ENCODE measurements at regions not wholly inside any gene's neighbourhood (a gene's known extent, or its start where the extent isn't known, plus 50 kb on each side); places are given as distances from the start of the nearest gene placed in this dataset.

- no peaks in the 10 kb centered on the region for H3K9me3 Mint-ChIP-seq (ENCODE audit: low read depth)
- H3K36me3 Mint-ChIP-seq (ENCODE audit: insufficient read depth), result no peaks in the 10 kb centered on the region
Measured at GRCh38 chr12:127193341-127193740, 1073.6 kb upstream of the TMEM132C start.

GRCh38 chr12:127194176-127194575, 1072.8 kb upstream of the TMEM132C start:
- no peaks in the 10 kb centered on the region for H3K27me3 Mint-ChIP-seq
- no peak overlapping the region for H3K4me3 Mint-ChIP-seq (ENCODE audit: low read depth)
- DNase-seq (ENCODE audit: low spot score, unreplicated experiment), result no peak
- peaks cover 3% of the 10 kb centered on the region for H3K9me3 Mint-ChIP-seq (ENCODE audit: low read depth)
- H3K36me3 Mint-ChIP-seq (ENCODE audit: insufficient read depth), result no peaks in the 10 kb centered on the region
- no peak overlapping the region for H3K27ac Mint-ChIP-seq
- TF ChIP-seq CTCF (IDR thresholded peaks at IDR 0.05; ENCODE audit: unreplicated experiment), result no peak
- peaks cover 2% of the 10 kb centered on the region for H3K4me1 Mint-ChIP-seq (ENCODE audit: low read depth)

More at GRCh38 chr12:127193341-127193740, 1073.6 kb upstream of the TMEM132C start:
- H3K27me3 Mint-ChIP-seq, result no peaks in the 10 kb centered on the region
- no peak for TF ChIP-seq CTCF (IDR thresholded peaks at IDR 0.05; ENCODE audit: unreplicated experiment)
- H3K4me1 Mint-ChIP-seq (ENCODE audit: low read depth), result peaks cover 2% of the 10 kb centered on the region
- H3K4me3 Mint-ChIP-seq (ENCODE audit: low read depth), result no peak overlapping the region
- no peak for DNase-seq (ENCODE audit: low spot score, unreplicated experiment)
- no peak overlapping the region for H3K27ac Mint-ChIP-seq

GRCh38 chr12:127205781-127206555, 1061.0 kb upstream of the TMEM132C start:
- Mint-ChIP-seq H3K36me3 (ENCODE audit: insufficient read depth) (no peaks in the 10 kb centered on the region), H3K27ac (no peak overlapping the region), H3K27me3 (no peaks in the 10 kb centered on the region), H3K9me3 (ENCODE audit: low read depth) (peaks cover 3% of the 10 kb centered on the region), H3K4me3 (ENCODE audit: low read depth) (no peak overlapping the region), H3K4me1 (ENCODE audit: low read depth) (peaks cover 3% of the 10 kb centered on the region)
- no peak for TF ChIP-seq CTCF (IDR thresholded peaks at IDR 0.05; ENCODE audit: unreplicated experiment)
- DNase-seq (ENCODE audit: low spot score, unreplicated experiment), result no peak

GRCh38 chr12:127209318-127209717, 1057.7 kb upstream of the TMEM132C start:
- Mint-ChIP-seq H3K4me3 (ENCODE audit: low read depth) (no peak overlapping the region), H3K27ac (no peak overlapping the region), H3K36me3 (ENCODE audit: insufficient read depth) (no peaks in the 10 kb centered on the region), H3K9me3 (ENCODE audit: low read depth) (peaks cover 2% of the 10 kb centered on the region), H3K27me3 (no peaks in the 10 kb centered on the region), H3K4me1 (ENCODE audit: low read depth) (peaks cover 3% of the 10 kb centered on the region)
- DNase-seq (ENCODE audit: low spot score, unreplicated experiment), result no peak
- no peak for TF ChIP-seq CTCF (IDR thresholded peaks at IDR 0.05; ENCODE audit: unreplicated experiment)

- H3K4me3 Mint-ChIP-seq (ENCODE audit: low read depth), result no peak overlapping the region
- H3K36me3 Mint-ChIP-seq (ENCODE audit: insufficient read depth), result no peaks in the 10 kb centered on the region
- peaks cover 2% of the 10 kb centered on the region for H3K9me3 Mint-ChIP-seq (ENCODE audit: low read depth)
- H3K4me1 Mint-ChIP-seq (ENCODE audit: low read depth), result no peaks in the 10 kb centered on the region
- no peak for TF ChIP-seq CTCF (IDR thresholded peaks at IDR 0.05; ENCODE audit: unreplicated experiment)
- no peak for DNase-seq (ENCODE audit: low spot score, unreplicated experiment)
- H3K27ac Mint-ChIP-seq, result no peak overlapping the region
- no peaks in the 10 kb centered on the region for H3K27me3 Mint-ChIP-seq
Measured at GRCh38 chr12:127214186-127214585, 1052.8 kb upstream of the TMEM132C start.

Data from progenitor cell of endocrine pancreas (in vitro differentiated cells).